ENCODE measurements at regions not wholly inside any gene's neighbourhood (a gene's known extent, or its start where the extent isn't known, plus 50 kb on each side); places are given as distances from the start of the nearest gene placed in this dataset.

DNA sequence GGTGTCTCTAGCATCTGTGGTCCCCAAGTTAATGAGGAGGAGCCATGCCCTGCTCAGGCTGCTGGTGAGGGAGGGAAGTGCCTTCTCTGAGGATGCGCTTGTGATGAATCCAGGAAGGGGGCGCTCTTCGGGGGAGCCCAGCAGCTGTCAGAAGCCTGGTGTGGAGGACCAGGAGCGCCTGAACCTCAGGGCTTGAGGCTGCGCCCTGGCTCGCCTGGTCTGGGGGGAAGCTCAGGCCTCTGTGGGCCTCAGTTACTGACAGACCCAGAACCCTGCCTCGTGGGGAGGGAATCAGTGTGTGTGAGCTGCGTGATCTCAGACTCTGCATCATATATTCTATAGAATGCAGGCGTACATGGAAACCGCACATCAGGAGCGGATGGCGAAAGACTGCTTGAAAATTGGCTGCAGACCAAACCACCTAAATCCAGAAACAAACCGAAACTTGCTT, 126.1 kb downstream of the SEC14L1 start:
- no peaks in the 10 kb centered on the region for H3K36me3 ChIP-seq (ENCODE audit: control insufficient read depth, insufficient read depth, low read length)
- H3K9me3 ChIP-seq (ENCODE audit: control insufficient read depth, low read length) = no peaks in the 10 kb centered on the region
- WGBS, 2 experiments = 82 to 85% methylated on average over 13 of the region's 13 CpGs
- no peak overlapping the region for H3K27ac ChIP-seq (ENCODE audit: insufficient read depth, low read depth, low read length, poor library complexity, severe bottlenecking)
- H3K4me3 ChIP-seq (ENCODE audit: insufficient read depth, low read depth, low read length) = no peak overlapping the region
- H3K4me1 ChIP-seq (ENCODE audit: control insufficient read depth, insufficient read depth, low read length) = no peaks in the 10 kb centered on the region
- no peaks in the 10 kb centered on the region for H3K27me3 ChIP-seq (ENCODE audit: control insufficient read depth, insufficient read depth, low read length, poor library complexity, severe bottlenecking)

DNA sequence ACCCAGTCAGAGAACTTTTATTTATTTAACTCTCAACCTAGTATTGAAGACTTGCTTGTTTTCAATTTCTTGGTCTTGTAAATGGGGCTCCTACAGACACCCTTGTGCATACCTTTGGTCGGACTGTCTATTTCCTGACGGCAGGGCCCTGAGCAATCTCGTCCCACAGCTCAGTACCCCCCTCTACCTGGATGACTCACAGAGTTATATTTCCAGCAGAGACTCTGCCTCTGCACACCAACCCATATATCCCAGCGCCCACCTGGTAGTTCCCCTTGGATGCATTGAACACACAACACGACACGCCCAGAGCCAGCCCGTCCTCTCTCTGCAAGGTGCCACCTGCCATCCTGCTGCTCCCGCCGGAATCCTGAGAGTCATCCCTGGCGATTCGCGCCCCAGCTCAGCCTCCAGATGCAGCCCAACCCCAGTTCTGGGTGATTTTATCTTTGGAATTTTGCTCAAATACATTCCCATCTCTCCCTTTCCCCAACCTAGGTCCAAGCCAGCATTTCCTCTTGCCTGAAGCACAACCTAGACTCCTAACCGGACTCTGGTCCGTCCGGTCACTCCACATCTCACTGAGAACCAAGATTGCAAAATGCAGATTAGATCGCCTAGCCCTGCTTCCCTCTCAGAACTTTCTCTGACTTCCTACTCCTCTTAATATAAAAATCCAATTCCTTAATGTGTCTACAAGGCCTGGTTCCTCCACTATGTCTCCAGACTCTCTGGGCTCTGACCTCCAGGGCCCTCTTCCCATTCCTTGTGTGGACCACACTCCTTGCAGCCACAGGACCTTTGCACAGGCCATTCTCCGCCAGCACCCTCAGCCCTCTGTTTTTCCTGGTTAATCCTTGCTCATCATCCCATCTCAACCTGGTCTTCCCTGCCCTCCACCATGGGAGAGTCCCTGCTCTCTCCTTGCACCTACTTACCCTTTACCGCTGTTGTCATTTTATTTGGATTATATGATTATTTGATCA, 129.2 kb downstream of the SEC14L1 start:
- Histone ChIP-seq H3K36me3 (ENCODE audit: control insufficient read depth, insufficient read depth, low read length) (no peaks in the 10 kb centered on the region), H3K27me3 (ENCODE audit: control insufficient read depth, insufficient read depth, low read length, poor library complexity, severe bottlenecking) (no peaks in the 10 kb centered on the region), H3K27ac (ENCODE audit: insufficient read depth, low read depth, low read length, poor library complexity, severe bottlenecking) (no peak overlapping the region), H3K9me3 (ENCODE audit: control insufficient read depth, low read length) (no peaks in the 10 kb centered on the region), H3K4me3 (ENCODE audit: insufficient read depth, low read depth, low read length) (no peak overlapping the region), H3K4me1 (ENCODE audit: control insufficient read depth, insufficient read depth, low read length) (no peaks in the 10 kb centered on the region)
- WGBS, 2 experiments = 86 to 87% methylated on average over 17 to 18 of the region's 18 CpGs

DNA sequence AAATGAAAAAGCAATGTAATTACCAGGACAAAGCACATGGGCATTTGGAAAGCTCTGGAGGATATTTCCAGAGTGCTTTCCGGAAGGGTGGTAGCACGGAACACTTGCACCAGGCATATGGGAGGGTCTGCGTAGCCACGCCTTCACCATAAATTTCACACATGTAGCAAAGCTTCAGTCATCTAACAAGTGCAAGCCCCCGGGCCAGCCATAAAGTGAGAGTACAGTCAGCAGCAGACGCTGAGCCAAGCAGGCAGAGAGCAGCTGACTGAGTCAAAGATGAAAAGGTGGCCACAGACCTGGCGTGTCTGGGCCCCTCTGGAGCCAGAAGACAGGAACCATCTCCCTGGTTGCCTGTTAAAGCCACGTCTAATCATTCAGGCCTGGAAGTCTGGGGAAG, 130.6 kb downstream of the SEC14L1 start:
- WGBS, 2 experiments = 91 to 95% methylated on average over 8 of the region's 8 CpGs
- Histone ChIP-seq H3K9me3 (ENCODE audit: control insufficient read depth, low read length) (no peaks in the 10 kb centered on the region), H3K4me3 (ENCODE audit: insufficient read depth, low read depth, low read length) (no peak overlapping the region), H3K36me3 (ENCODE audit: control insufficient read depth, insufficient read depth, low read length) (no peaks in the 10 kb centered on the region), H3K27ac (ENCODE audit: insufficient read depth, low read depth, low read length, poor library complexity, severe bottlenecking) (no peak overlapping the region), H3K27me3 (ENCODE audit: control insufficient read depth, insufficient read depth, low read length, poor library complexity, severe bottlenecking) (no peaks in the 10 kb centered on the region), H3K4me1 (ENCODE audit: control insufficient read depth, insufficient read depth, low read length) (no peaks in the 10 kb centered on the region)

DNA sequence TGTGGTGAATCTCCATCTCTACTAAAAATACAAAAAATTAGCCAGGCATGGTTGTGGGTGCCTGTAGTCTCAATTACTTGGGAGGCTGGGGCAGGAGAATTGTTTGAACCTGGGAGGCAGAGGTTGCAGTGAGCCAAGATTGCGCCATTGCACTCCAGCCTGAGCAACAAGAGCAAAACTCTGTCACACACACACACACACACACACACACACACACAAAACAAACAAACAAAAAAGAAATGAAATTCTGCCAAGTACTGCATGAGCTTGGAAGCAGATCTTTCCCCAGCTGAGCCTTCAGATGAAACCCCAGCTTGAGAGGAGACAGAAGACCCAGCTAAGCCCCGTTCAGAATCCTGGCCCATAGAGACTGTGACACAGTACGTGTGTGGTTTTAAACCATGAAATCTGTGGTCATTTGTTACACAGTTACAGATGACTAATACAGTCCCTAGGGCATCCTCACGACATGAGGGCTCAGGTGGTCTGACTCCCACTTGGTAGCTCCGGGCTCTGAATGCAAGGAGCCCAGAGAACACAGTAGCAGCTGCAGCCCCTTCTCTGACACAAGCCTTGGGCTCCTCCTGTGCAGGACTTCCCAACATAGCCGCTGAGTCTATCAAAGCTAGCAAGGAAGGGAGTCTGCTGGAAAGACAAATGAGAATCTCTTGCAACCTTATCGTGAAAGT, 132.8 kb downstream of the SEC14L1 start:
- H3K4me3 ChIP-seq (ENCODE audit: insufficient read depth, low read depth, low read length) = no peak overlapping the region
- WGBS, 2 experiments = 80 to 82% methylated on average over 7 of the region's 7 CpGs
- H3K4me1 ChIP-seq (ENCODE audit: control insufficient read depth, insufficient read depth, low read length) = no peaks in the 10 kb centered on the region
- H3K9me3 ChIP-seq (ENCODE audit: control insufficient read depth, low read length) = no peaks in the 10 kb centered on the region
- no peaks in the 10 kb centered on the region for H3K27me3 ChIP-seq (ENCODE audit: control insufficient read depth, insufficient read depth, low read length, poor library complexity, severe bottlenecking)
- no peaks in the 10 kb centered on the region for H3K36me3 ChIP-seq (ENCODE audit: control insufficient read depth, insufficient read depth, low read length)
- no peak overlapping the region for H3K27ac ChIP-seq (ENCODE audit: insufficient read depth, low read depth, low read length, poor library complexity, severe bottlenecking)

DNA sequence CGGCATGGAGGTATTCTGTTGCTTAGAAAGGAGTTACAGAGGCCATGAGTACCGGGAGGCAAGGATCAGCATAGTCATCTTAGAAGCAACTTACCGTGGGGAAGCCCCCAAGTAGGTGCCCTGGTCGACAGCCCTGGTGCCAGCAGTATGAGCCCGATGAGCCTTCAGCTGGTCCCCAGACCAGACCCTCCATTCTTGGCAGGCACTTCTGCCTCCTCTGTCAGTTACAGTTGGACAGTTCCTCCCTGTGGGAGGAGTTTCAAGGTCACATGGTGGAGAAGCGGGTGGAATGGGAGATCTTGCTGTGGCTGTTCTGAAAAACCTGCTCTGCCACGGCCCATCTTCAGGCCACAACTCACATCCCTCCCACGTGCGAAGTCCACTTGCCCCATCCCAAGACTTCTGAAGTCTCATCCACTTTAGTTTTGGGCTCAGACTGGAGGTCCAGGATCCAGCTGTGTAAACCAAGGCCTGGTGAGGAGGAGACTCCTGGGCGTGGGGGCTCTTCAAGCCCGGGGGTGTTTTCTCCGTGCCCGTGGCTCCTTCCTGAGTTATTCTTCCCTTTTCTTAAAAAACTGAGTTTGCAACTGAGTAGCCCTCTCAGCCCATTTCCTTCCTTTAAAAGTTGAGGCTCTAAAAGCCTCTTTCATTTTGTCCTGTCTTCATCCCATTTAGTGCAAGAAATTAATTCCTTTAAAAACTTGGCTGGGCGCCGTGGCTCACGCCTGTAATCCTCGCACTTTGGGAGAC, 133.5 kb downstream of the SEC14L1 start:
- H3K27ac ChIP-seq (ENCODE audit: insufficient read depth, low read depth, low read length, poor library complexity, severe bottlenecking) = no peak overlapping the region
- no peaks in the 10 kb centered on the region for H3K9me3 ChIP-seq (ENCODE audit: control insufficient read depth, low read length)
- H3K4me3 ChIP-seq (ENCODE audit: insufficient read depth, low read depth, low read length) = no peak overlapping the region
- H3K36me3 ChIP-seq (ENCODE audit: control insufficient read depth, insufficient read depth, low read length) = no peaks in the 10 kb centered on the region
- WGBS, 2 experiments = 94% methylated on average over 17 of the region's 17 CpGs
- peaks cover 5% of the 10 kb centered on the region for H3K27me3 ChIP-seq (ENCODE audit: control insufficient read depth, insufficient read depth, low read length, poor library complexity, severe bottlenecking)
- no peaks in the 10 kb centered on the region for H3K4me1 ChIP-seq (ENCODE audit: control insufficient read depth, insufficient read depth, low read length)

DNA sequence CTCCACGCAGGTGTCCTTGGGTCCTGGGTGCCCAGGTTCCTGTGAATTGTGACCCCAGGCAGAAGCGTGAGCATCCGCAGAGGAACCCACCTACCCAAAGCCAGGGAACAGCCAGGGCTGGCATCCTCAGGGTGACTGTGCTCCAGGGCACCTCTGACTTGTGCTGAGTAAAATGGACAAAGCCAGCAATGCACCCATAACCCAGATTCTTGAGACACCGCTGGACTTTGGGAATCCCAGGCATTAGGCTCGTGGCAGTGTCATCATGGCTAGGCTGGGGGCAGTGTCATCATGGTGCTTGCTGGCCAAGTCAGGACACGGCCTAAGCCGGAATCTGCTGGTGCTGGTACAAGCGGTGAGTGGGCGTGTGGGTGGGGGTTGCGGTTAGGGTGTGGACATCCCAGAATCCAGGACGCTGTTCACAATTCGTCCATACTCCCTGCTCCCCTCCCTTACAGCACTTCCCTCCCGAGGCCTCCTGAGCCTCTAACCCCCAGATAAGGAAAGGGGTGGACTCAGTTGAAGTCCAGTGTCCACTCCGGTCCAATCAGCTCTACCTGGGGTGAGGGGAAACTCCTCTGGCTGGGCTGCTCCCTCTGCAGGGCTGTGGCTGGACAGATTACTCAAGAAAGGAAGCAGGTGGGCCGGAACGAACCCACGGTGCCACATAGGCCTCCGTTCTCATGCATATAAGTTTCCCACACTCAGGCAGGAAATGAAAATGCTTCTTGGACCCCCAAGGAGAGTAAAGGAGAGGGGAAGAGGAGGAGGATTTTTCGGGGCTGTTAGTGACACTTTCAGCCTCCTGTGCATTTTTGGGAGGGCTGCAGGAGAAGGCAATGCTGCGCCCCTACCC, 138.9 kb downstream of the SEC14L1 start:
- Histone ChIP-seq H3K4me3 (ENCODE audit: insufficient read depth, low read depth, low read length) (no peak overlapping the region), H3K27ac (ENCODE audit: insufficient read depth, low read depth, low read length, poor library complexity, severe bottlenecking) (no peak overlapping the region), H3K9me3 (ENCODE audit: control insufficient read depth, low read length) (no peaks in the 10 kb centered on the region), H3K27me3 (ENCODE audit: control insufficient read depth, insufficient read depth, low read length, poor library complexity, severe bottlenecking) (peaks cover 47% of the 10 kb centered on the region), H3K4me1 (ENCODE audit: control insufficient read depth, insufficient read depth, low read length) (peaks cover 9% of the 10 kb centered on the region), H3K36me3 (ENCODE audit: control insufficient read depth, insufficient read depth, low read length) (no peaks in the 10 kb centered on the region)
- 69 to 77% methylated on average over 19 to 20 of the region's 20 CpGs for WGBS, 2 experiments

DNA sequence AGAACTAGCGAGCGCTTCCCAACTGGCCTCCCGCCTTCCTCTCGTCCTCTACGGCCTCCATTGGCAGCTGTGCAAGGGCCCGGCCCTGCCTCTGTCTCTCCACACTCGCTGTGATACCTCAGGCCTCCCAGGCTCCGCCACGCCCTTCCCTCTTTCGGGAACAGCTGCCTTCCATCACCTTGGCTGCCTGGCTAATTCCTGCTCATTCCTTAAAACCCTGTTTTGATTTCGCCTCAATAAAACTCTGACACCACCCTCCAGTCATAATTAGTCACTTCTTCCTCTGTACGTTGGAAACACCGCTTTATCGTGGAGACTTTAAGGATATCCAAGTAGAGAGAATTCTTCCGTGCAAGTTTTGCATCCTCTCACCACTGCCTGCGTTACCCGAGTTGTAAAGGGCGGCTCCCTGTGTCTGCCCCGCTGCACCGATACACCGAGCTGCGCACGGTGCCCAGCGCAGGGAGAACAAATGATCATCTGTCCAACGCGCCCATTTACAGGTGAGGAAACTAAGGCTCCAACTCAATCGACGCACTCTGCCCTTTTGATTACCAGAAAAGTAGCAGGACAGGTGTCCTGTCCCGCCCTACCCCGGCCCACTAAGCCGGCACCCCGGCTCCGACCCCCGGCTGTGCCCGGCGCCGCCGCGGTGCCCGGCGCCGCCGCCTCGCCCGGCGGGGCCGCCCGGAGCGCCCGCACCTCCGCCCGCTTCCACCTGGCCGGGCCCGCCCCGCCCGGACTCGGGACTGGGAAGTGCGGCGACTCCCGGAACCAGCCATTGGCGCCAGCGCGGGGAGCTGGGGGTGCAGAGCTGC, 139.7 kb downstream of the SEC14L1 start:
- Histone ChIP-seq H3K4me1 (ENCODE audit: control insufficient read depth, insufficient read depth, low read length) (peaks cover 9% of the 10 kb centered on the region), H3K9me3 (ENCODE audit: control insufficient read depth, low read length) (no peaks in the 10 kb centered on the region), H3K36me3 (ENCODE audit: control insufficient read depth, insufficient read depth, low read length) (no peaks in the 10 kb centered on the region), H3K27me3 (ENCODE audit: control insufficient read depth, insufficient read depth, low read length, poor library complexity, severe bottlenecking) (peaks cover 47% of the 10 kb centered on the region), H3K27ac (ENCODE audit: insufficient read depth, low read depth, low read length, poor library complexity, severe bottlenecking) (no peak overlapping the region), H3K4me3 (ENCODE audit: insufficient read depth, low read depth, low read length) (peak overlapping the region; percentile 18)
- WGBS, 2 experiments = 8 to 9% methylated on average over 63 of the region's 63 CpGs

DNA sequence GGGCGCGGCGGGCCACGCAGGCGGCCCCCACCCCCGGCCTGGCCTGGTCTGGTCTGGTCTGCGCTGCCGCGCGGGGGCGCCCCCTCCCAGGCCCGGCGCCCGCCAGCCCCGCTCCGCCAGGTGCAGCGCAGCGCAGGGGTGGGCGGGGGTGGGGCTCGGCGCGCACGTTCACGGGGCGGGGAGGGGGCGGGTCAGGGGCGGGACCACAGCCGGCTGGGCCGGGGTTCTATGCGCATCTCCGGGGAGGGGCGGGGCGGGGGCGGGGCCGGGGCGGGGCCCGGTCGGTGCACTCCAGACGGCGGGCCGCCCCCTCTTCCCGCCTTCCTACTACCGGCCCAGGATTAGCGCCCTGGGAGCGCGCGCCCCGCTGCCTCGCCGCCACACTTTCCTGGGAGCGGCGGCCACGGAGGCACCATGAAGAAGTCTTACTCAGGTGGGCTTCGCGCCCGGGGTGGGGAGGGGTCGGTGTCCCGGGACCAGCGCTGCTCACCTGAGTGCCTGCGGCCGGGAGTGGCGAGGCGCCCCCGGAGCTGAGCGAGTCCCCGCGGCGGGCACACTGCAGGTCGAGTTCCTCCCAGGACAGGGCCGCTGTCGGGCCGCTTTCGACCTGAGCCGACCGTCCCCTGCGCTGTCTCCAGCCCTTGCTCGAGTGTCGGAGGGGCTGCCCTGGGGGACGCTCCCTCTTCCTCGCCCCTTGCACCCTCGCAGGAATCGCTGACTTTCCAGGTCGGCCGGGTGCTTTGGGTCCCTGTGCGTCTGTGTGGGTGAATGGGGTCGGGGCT, 140.5 kb downstream of the SEC14L1 start:
- Histone ChIP-seq H3K4me1 (ENCODE audit: control insufficient read depth, insufficient read depth, low read length) (peaks cover 9% of the 10 kb centered on the region), H3K27ac (ENCODE audit: insufficient read depth, low read depth, low read length, poor library complexity, severe bottlenecking) (no peak overlapping the region), H3K27me3 (ENCODE audit: control insufficient read depth, insufficient read depth, low read length, poor library complexity, severe bottlenecking) (peaks cover 47% of the 10 kb centered on the region), H3K9me3 (ENCODE audit: control insufficient read depth, low read length) (no peaks in the 10 kb centered on the region), H3K36me3 (ENCODE audit: control insufficient read depth, insufficient read depth, low read length) (no peaks in the 10 kb centered on the region), H3K4me3 (ENCODE audit: insufficient read depth, low read depth, low read length) (peak overlapping the region; percentile 41)
- WGBS, 2 experiments = 0% methylated on average over 86 of the region's 86 CpGs

Data from ectodermal cell (in vitro differentiated cells).